ENCODE measurements at regions not wholly inside any gene's neighbourhood (a gene's known extent, or its start where the extent isn't known, plus 50 kb on each side); places are given as distances from the start of the nearest gene placed in this dataset.

- TF ChIP-seq POLR2A (IDR thresholded peaks at IDR 0.05) (no peak), CTCF (IDR thresholded peaks at IDR 0.05) (no peak)
- Histone ChIP-seq H3K36me3 (replicated peaks in 1 of 2) (no peaks in the 10 kb centered on the region), H3K4me1 (replicated peaks in 1 of 2) (no peaks in the 10 kb centered on the region), H3K27ac (no peak overlapping the region), H3K27me3 (no peaks in the 10 kb centered on the region), H3K4me3 (no peak overlapping the region), H3K9me3 (replicated peaks in 1 of 3) (no peaks in the 10 kb centered on the region)
- intact Hi-C loops (cut with DNase I), result no loop called here
- no peak for DNase-seq
Measured at GRCh38 chr3:78163379-78163778, 1123.5 kb downstream of the ROBO2 start.

- H3K27ac ChIP-seq, result no peak overlapping the region
- intact Hi-C loops (cut with DNase I), result no loop called here
- no peak for DNase-seq
- no peak overlapping the region for H3K4me3 ChIP-seq
- H3K36me3 ChIP-seq (replicated peaks in 1 of 2), result no peaks in the 10 kb centered on the region
- H3K4me1 ChIP-seq (replicated peaks in 1 of 2), result no peaks in the 10 kb centered on the region
- H3K27me3 ChIP-seq, result no peaks in the 10 kb centered on the region
- H3K9me3 ChIP-seq (replicated peaks in 1 of 3), result no peaks in the 10 kb centered on the region
- TF ChIP-seq POLR2A (IDR thresholded peaks at IDR 0.05) (no peak), CTCF (IDR thresholded peaks at IDR 0.05) (peak in 1 of 6 experiments; percentile 9)
Measured at GRCh38 chr3:78165876-78166275, 1126.0 kb downstream of the ROBO2 start.

GRCh38 chr3:78174821-78175220 lies 1134.9 kb downstream of the ROBO2 start:
- 17 to 39% (median 29%) methylated on average over 1 of the region's 1 CpG for WGBS, 4 donors
- TF ChIP-seq POLR2A (IDR thresholded peaks at IDR 0.05) (no peak), CTCF (IDR thresholded peaks at IDR 0.05) (no peak)
- no peak for DNase-seq

GRCh38 chr3:78176869-78177268 lies 1137.0 kb downstream of the ROBO2 start:
- no peak overlapping the region for H3K4me3 ChIP-seq
- TF ChIP-seq CTCF (IDR thresholded peaks at IDR 0.05), result no peak
- H3K9me3 ChIP-seq (replicated peaks in 1 of 3), result no peaks in the 10 kb centered on the region
- no peaks in the 10 kb centered on the region for H3K4me1 ChIP-seq (replicated peaks in 1 of 2)
- intact Hi-C loops (cut with DNase I), result no loop called here
- DNase-seq, result no peak
- H3K27me3 ChIP-seq, result no peaks in the 10 kb centered on the region
- H3K27ac ChIP-seq, result no peak overlapping the region
- WGBS, 4 donors, result 73 to 76% (median 74%) methylated on average over 4 of the region's 4 CpGs
- no peaks in the 10 kb centered on the region for H3K36me3 ChIP-seq (replicated peaks in 1 of 2)

More at GRCh38 chr3:78174821-78175220, 1134.9 kb downstream of the ROBO2 start:
- Histone ChIP-seq H3K36me3 (replicated peaks in 1 of 2) (no peaks in the 10 kb centered on the region), H3K4me3 (no peak overlapping the region), H3K27me3 (no peaks in the 10 kb centered on the region), H3K9me3 (replicated peaks in 1 of 3) (no peaks in the 10 kb centered on the region), H3K4me1 (replicated peaks in 1 of 2) (no peaks in the 10 kb centered on the region), H3K27ac (no peak overlapping the region)
- intact Hi-C loops (cut with DNase I), result no loop called here

Data from adrenal gland (tissue), 9 donors.